Stimulated activated CD4-positive, alpha-beta T cell treated with anti-CD3 and anti-CD28 coated beads, Interleukin-4, amount 100 ng/mL, for 24 hours (primary cell): ENCODE measurements at regions not wholly inside any gene's neighbourhood (a gene's known extent, or its start where the extent isn't known, plus 50 kb on each side); places are given as distances from the start of the nearest gene placed in this dataset.
"Not testable (repeated sequence)": the region's sequence is repeated elsewhere in the genome, so short reads cannot be mapped to it uniquely, and the experiment has no call there.

Source experiments
- DNase-seq: peaks from one replicate; pipeline ENCODE4 v3.0.0-alpha.2; 2020

DNA sequence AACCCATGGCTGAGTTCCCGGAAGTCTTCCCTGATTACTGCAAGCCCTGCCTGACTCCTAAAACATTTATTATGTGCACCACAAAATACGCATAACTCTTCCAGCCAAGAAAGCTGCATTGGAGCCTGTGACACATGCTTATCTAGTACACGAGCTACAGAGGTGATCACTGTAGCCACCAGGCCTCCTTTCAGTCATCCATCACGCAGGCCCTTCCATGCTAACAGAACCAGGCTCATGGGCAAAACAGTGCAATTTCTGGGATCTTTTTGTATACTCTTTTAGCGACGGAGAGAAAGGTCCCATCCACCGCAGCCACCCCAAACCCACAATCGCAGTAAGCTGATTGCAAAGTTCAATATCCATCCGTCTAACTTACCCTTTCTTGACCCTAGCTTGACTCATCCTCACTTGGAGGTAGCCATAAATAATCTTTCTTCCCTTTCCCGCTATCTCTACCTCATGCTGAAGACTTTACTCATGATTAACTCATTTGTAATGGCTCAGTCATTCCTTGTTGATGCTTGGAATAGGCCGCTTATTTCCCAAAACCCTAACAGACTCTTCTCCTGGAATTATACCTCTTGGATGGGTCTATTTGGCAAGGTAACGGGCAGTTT lies 1203.5 kb downstream of the TYW1 start:
- no peak for DNase-seq

DNA sequence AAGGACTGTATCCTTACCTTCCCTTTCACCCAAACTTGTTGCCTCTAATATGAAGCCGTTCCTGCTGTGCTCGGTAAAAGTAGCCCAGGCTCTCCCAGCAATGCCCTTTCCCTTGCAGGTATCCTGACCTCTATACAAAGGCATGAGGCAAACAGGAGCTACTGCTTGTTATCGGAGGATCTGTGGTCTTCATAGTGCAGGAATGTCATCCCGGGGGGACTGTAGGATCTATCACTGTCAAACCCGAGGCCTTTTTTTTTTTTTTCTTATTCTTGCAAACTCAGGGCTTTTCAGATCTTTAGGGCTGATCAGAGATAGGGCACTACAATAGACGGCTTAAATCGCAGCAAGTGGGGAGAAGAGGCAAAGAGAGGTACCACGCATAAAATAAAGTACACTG lies 1206.6 kb downstream of the TYW1 start:
- no peak for DNase-seq

DNA sequence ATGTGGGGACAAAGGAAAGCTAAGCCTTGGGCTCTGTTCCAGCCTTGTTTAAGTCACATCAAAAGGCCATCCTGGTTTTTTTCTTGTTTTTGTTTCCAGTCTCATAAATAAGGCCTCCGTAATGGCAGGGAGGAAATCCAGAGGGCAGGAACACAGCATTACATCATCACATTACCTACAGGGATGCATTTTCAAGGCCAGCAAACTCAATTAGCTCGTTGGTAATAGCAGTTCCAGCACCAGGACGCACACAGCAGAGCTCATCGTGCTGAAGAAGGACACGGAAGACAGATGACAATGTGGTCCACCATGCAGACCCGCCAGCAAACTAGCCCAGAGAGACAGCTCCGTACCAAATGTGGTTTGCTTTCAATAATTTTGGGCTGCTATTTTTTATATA lies 1209.2 kb downstream of the TYW1 start:
- no peak for DNase-seq

DNA sequence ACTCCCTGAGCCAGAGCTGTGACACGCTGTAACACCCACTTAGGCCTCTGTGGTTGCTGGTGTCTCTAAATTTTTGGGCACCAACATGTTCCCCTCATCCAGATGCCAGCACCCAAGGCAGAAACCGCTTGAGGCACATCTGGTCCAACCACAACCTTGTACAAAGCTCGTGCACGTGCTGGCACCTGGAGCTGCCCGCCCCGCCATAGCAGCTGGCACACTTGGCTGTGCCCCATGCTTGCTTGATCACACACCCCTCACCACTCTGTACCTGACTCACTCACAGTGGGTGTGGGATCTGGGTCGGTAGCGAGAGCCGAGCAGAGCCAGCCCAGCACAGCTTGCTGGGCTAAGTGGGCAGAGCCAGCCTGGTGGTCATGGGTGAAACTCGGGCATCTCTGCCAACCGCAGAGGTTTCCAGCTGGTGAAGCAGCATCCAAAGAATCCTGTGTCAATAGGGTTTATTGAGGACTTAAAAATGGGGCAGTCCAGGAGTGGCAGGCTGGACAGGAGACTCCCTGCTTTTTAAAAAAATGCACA lies 1210.4 kb downstream of the TYW1 start:
- no peak for DNase-seq

DNA sequence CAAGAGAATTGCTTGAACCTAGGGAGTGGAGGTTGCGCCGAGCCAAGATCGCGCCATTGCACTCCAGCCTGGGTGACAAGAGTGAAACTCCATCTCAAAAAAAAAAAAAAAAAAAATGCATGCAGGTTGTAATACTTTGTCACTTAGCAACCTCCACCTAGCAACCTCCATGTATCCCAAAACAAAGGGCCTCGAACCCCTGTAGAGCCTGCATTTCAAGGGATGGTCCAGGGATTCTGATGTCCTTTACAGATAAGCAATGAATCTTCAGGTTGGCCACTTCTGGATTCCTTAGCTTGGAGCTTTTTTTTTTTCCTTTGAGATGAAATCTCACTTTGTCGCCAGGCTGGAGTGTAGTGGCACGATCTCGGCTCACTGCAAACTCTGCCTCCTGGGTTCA lies 1211.0 kb downstream of the TYW1 start:
- DNase-seq: no peak

DNA sequence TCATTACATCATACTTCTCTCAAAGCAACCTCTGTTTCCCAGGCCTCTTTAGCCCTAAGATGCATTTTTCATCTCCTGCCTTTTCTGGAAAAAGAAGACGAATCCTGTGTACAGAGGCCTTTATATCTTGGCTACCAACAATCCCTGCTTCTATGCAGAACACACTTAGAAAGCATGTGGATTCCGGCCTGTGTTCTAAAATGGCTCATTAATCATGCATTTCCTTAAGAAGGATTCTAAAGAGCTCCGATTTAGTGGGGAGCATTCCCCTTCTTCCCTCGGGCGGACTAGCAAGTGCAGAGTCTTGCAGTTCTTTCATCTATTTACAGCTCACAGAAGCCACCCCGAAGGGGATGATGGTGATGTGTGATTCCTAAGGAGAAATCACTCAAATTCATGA lies 1212.9 kb downstream of the TYW1 start:
- DNase-seq: no peak

DNA sequence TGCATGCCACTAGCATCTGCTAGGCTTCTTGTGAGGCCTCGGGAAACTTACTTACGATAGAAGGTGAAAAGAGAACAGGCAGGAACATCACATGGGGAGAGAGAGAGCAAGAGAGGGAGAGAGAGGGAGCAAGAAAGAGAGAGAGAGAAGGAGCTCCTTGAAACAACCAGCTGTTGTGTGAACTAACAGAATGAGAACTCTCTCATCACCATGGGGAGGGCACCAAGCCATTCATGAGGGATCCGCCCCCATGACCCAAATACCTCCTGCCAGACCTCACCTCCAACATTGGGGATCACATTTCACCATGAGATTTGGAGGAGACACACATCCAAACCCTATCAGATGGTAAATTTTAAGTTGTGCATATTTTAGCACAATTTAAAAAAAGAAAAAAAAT lies 1217.2 kb downstream of the TYW1 start:
- DNase-seq: no peak

DNA sequence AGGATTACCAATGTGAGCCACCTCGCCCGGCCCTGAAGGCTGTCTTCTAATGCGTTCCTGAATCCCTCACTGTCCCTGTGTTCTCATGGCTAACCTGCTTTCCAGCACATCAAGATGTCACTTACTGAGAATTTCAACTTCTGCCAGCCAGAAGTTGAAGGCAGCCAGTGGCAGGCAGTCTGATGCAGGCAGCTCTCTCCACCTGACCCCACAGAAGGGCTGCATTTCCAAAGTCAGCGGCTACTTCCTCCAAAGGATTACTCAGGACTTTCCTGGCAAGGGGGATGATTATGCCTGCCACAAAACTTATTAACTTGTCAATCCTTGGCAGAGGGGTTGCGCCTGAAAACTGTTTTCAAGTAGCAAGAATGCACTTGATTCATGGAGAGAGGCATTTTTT lies 1219.4 kb downstream of the TYW1 start:
- no peak for DNase-seq

DNA sequence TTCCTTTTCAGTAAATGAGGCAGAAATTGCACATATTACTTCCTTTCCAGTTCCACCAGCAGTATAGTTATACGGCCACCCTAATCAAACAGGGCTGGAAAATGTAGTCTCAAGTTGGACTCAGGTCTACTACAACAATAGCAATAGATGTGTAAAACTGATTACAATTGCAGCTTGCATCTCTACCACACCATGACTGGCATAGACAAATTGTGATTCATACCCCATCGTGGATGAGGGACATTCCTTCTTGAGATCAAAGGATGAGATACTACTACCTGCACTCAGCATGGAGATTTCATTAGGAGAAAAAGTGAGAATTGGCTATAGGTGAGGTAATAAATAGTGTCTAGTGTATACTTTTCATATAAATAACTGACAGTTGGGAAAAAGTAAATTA lies 1220.8 kb downstream of the TYW1 start:
- DNase-seq: no peak

DNA sequence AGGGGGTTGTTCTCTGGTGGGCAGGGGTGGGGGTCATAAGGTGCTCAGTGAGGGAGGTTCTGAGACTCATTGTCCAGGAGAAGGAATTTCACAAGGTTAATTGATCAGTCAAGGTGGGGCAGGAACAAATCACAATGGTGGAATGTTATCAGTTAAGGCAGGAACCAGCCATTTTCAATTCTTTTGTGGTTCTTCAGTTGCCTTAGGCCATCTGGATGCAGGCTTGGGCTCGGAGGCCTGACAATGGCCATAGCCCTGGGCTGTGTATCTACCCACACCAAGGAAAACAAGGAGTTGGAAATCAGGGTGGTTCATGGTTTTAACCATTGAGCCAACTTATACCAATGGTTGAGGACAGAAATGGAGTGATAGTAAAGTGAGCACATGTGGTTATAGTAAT lies 1221.8 kb downstream of the TYW1 start:
- no peak for DNase-seq

DNA sequence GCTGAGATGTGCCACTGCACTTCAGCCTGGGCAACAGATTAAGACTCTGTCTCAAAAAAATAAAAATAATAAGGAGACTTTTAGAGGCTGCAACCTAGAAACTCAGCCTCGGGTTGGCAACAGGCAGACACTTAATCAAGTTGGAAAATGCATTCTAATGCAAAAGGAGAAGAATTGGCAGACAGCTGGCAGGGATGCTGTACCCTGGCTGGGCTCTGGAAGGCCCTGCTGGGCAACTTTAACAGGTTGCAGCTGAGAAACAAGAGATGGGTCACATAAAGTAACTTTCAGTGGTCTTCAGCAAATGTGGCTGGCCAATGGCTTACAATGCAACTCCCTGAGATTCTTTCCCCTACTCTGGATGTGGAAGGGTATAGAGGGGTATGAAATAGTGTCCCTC lies 1225.7 kb downstream of the TYW1 start:
- no peak for DNase-seq

DNA sequence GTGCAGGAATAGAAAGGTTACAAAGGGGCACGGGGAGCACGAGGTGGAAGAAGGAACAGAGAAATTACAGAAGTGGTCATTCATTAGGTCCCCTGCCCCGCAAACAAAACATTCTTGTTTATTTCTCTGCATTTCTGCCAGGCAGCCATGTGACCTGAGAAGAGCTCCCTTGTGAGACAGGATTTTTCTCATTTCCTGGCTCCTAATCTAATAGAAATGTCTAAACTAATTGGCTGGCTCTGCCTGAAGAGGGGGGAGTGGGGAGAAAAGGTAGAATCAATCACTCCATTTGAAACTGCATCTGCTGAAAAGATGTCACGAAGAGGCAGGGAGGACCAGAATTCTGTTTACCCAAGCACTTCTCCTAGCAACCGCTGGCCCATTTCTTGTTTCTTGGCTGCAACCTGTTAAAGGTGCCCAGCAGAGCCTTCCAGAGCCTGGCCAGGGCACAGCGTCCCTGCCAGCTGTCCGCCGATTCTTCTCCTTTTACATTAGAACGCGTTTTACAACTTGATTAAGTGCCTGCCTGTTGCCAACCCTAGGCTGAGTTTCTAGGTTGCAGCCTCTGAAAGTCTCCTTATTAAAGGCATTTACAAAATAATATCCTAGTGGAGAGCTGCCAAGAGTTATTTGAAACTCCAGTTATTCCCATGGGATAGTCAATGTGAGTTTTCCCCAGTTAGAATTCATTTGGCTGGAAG lies 1227.6 kb downstream of the TYW1 start:
- DNase-seq: no peak

DNA sequence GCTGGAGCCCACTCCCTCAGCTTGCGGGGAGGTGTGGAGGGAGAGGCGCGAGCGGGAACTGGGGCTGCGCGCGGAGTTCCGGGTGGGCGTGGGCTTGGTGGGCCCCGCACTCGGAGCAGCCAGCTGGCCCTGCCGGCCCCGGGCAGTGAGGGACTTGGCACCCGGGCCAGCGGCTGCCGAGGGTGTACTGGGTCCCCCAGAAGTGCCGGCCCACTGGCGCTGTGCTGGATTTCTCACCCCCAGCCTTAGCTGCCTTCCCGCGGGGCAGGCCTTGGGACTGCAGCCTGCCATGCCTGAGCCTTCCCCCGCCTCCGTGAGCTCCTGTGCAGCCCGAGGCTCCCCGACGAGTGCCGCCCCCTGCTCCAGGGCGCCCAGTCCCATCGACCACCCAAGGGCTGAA lies 1234.4 kb downstream of the TYW1 start:
- DNase-seq: not testable (repeated sequence)

DNA sequence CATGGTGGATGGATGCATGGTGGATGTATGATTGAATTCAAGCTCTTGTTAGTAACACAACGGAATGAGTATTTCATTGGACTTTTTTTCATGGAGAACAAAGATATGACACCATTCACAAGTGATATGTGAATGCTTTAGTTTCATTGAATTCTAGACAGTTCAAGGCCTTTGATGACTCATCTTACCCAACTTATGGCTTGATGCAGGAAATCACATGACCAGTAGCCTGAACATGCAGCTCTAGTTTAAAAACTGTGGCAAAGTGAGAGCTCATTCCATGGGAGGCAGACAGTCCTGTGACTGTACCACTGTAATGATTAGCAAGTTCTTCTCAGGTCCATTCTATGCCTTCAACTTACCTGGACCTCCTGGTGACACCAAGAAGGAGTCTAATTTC lies 1239.3 kb downstream of the TYW1 start:
- DNase-seq: no peak

DNA sequence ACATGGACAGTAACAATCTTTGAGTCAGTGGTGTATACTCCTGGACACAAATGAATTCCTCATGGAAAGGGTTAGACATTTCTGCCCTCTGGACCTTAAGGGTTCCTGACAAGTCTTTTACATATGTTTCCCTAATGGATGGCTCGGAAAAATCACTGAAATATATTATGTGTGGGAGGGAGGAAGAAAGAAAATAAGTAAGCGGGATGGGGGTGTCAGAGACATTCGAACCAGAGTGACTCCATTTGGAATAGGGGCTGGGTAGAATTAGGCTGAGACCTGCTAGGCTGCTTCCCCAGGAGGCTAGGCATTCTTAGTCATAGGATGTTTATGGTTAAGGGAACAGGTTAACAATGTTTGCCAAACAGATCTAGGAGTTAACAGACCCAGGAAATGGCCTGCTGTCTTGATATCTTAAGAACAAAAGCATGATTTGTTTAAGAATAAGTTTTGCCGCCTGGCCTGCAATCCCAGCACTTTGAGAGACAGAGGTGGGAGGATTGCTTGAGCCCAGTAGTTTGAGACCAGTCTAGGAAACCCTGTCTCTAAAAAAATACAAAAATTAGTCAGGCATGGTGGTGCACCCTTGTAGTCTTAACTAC lies 1241.7 kb downstream of the TYW1 start:
- no peak for DNase-seq

DNA sequence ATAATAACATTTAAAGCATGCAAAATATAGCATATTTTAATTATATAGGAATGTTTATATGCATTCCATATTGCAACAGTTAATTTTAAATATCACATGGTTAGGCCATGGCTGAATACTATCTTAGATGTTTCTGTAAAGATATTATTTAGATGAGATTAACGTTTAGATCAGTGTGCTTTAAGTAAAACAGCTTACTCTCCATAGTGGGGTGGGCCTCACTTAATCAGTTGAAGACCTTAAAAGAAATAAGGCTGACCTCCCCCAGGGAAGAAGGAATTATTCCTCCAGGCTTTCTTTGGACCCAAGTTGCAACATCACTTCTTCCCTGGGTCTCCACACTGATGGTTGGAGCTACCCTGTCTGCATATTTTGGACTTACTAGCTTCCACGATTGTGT lies 1246.5 kb downstream of the TYW1 start:
- no peak for DNase-seq

DNA sequence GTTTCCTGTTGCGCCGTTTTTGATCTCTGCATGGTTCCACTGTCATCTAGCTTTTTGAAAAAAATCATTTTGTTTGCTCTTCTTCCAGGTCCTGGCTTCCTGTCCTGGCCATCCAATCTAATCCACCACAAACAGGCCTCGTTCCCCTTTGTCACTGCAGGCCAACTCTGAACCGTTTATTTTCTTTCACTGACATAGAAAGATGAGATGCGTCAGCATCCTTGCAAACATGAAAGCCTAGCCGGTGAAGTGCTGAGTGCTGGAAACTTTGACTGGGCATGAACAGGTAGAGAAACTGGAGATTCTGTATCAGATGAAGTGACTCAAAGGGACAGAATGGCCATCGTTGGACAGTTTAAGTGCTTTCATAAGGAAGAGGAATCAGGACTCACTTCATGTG lies 1247.8 kb downstream of the TYW1 start:
- DNase-seq: no peak

DNA sequence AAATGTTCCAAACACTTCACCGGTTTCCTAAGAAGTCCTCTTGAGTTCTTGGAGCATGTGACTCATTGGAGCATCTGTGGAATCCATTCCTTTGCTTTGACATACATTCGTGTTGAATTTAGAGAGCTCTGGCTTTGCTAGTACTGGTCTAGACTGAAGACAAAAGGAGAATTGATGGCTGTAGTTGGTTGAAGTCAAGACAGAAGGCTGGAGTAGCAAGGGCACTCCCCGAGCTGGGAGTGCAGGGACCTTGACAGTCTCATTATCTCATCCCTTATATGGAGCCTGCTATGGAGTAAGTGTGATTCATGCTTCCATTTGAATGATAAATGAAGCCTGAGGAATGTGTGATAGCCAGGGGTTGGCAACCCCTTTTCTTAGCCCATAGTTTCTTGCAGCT lies 1249.1 kb downstream of the TYW1 start:
- no peak for DNase-seq

DNA sequence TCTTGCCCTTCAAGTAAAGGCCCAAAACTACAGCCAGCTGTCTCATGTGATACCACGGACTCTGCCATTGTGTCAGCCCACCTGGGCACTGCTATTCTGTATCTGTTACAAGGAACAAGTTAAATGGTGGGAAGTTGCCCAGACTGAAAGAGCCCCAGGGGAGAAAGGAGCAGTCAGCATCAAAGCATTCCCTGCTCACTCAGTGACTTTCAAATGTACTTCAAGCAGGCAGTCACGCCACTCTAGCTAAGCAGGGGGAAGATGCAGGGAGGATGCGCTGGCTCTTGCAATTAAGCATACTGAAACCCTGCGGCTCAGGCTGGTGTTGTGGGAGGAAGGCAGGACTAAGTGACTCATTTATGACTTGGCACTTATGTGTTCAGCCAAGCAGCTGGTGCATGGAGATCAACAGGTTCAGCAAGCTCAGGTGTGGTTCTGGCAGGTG lies 1249.6 kb downstream of the TYW1 start:
- DNase-seq: no peak

DNA sequence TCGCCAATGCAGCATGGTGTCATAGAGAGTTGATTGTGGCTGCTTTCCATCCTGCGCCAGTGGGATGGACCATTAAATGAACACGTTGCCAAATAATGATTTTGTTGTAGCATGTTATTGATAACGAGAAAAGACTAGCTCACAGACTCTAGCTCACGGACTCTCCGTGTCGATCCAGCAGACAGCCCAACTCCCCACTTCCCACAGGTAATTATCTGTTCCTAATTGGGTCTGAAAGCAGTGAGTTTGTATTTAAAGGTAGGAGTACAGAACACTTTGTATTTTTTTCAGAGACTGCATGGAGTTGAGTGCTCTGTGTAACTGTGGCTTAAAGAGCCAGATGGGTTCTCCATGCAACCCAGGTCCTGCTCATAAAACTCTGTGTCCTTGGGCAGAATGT lies 1250.5 kb downstream of the TYW1 start:
- no peak for DNase-seq

DNA sequence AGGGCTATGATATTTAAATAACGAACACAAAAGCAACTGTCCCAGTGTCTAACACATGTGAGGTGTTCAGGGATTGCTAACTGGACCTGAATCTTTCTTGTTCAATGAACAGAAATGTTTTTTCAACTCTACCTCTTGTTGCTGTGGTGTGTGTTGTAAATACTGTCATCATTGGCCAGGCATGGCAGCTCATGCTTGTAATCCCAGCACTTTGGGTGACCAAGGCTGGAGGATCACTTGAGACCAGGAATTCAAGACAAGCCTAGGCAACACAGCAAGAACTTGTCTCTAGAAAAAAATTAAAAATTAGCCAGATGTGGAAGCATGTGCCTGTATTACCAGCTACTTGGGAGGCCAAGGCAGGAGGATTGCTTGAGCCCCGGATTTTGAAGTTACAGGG lies 1250.9 kb downstream of the TYW1 start:
- no peak for DNase-seq

DNA sequence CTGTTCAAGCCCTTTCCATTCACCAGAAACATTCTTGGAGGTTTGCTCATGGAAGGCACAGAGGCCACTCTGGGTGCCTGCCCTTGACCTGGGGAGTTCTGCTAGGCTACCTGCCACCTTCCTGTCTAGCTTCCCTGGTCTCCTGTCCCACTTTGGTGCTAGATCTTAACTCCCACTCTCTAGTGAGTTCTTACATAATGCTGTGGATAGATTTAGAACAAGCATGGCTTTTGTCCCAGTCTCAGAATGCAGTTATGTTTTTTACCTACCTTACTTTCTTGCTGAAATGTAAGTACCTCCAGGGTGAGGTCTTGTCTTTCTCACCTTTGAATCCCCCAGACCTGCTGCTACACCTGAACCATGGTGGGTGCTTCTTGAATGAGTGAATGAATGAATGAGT lies 1252.3 kb downstream of the TYW1 start:
- no peak for DNase-seq

DNA sequence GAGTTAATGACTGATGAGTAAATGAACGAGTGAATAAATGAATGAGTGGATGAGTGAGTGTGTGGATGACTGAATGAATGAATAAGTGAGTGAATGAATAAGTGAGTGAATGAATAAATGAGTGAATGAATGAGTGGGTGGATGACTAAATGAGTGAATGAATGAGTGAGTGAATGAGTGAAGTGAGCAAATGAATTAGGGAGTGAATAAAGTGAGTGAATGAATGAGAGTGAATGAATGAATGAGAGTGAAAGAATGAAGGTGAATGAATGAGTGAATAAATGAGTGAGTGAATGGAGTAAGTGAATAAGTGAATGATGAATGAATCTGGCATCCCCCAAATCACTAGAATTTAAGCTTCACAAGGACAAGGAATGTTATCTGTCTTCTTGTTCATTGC lies 1253.0 kb downstream of the TYW1 start:
- DNase-seq: no peak

DNA sequence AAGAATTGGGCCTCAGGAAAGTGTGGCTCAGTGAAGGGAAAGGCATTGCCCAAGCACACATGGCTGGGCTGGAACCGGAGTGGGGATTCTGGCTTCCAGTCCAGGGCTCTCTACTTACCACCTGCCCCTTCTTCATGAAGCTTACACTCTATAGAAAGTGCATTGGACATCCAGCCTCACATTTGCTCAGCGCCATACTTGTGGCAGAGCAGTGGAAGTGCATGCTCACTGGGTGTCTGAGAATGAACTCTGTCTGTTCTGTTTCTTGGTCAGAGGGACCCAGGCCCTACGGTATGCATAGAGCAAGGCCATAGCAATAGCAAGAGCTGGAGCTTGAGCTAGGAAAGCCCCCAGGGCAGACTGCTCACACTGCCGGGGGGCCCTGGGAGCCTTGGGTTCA lies 1253.5 kb downstream of the TYW1 start:
- no peak for DNase-seq
